Colonic mucosa (tissue), 4 donors: ENCODE measurements at regions not wholly inside any gene's neighbourhood (a gene's known extent, or its start where the extent isn't known, plus 50 kb on each side); places are given as distances from the start of the nearest gene placed in this dataset.

Experiments used
- DNase-seq: peaks from one replicate; pipeline ENCODE4 v3.0.0-alpha.2; 2020
- H3K27ac ChIP-seq: fragments of 200-600 bp; one replicate; pipeline ENCODE4 v1.8.0; 2021
- H3K27me3 ChIP-seq: fragments of 200-600 bp; one replicate; pipeline ENCODE4 v1.8.0; 2021
- H3K36me3 ChIP-seq: fragments of 200-600 bp; one replicate; pipeline ENCODE4 v1.8.0; 2021
- H3K4me1 ChIP-seq: fragments of 200-600 bp; one replicate; pipeline ENCODE4 v1.8.0; 2021; ENCODE audit warnings: mild to moderate bottlenecking
- H3K4me3 ChIP-seq: fragments of 200-600 bp; one replicate; pipeline ENCODE4 v1.8.0; 2021
- H3K9ac ChIP-seq, 2 donors: one replicate each; pipeline ENCODE4 v1.7.0; 2013; ENCODE audit warnings: control low read depth in 2 of 2, low read depth in 2 of 2, low read length in 2 of 2
- H3K9me3 ChIP-seq: fragments of 200-600 bp; one replicate; pipeline ENCODE4 v1.8.0; 2021
- intact Hi-C: fragments of 100-400 bp; cut with DNase I; formaldehyde crosslinking; loops from one replicate; pipeline ENCODE4 v1.14.1; 2022
- TF ChIP-seq, protein P1 (sequence below): fragments of 200-600 bp; IDR thresholded peaks from one replicate; pipeline ENCODE4 v1.8.0; 2022; ENCODE audit warnings: antibody characterized with exemption, mild to moderate bottlenecking
- donor health status: healthy.
- donor health status: DM: no; HTN: no; CAD: no.
- donor health status: DM: no; HTN: no; CAD: no.

DNA sequence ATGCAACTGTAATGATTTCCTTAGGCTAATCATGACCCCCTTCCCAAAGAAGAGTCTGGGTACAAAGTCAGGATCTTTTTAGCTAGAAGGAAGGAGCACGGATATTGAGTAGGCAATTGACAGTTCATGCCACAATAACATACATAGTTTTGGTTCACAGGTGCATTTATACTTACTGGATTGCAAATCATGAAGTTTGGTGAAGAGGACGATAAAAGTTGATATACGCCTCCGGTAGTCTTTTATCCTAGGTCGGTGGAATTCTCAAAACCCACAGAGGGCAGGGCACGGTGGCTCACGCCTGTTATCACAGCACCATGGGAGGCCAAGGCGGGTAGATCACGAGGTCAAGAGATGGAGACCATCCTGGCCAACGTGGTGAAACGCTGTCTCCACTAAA is 265.4 kb upstream of the PRMT6 start:
- H3K4me3 ChIP-seq, result no peak overlapping the region
- intact Hi-C loops, result no loop called here
- no peaks in the 10 kb centered on the region for H3K27me3 ChIP-seq
- no peak overlapping the region for H3K9ac ChIP-seq
- no peak overlapping the region for H3K27ac ChIP-seq
- H3K4me1 ChIP-seq, result no peaks in the 10 kb centered on the region
- DNase-seq, result no peak
- H3K9me3 ChIP-seq, result no peaks in the 10 kb centered on the region
- no peaks in the 10 kb centered on the region for H3K36me3 ChIP-seq
- TF ChIP-seq, protein P1, sequence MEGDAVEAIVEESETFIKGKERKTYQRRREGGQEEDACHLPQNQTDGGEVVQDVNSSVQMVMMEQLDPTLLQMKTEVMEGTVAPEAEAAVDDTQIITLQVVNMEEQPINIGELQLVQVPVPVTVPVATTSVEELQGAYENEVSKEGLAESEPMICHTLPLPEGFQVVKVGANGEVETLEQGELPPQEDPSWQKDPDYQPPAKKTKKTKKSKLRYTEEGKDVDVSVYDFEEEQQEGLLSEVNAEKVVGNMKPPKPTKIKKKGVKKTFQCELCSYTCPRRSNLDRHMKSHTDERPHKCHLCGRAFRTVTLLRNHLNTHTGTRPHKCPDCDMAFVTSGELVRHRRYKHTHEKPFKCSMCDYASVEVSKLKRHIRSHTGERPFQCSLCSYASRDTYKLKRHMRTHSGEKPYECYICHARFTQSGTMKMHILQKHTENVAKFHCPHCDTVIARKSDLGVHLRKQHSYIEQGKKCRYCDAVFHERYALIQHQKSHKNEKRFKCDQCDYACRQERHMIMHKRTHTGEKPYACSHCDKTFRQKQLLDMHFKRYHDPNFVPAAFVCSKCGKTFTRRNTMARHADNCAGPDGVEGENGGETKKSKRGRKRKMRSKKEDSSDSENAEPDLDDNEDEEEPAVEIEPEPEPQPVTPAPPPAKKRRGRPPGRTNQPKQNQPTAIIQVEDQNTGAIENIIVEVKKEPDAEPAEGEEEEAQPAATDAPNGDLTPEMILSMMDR, result no peak

DNA sequence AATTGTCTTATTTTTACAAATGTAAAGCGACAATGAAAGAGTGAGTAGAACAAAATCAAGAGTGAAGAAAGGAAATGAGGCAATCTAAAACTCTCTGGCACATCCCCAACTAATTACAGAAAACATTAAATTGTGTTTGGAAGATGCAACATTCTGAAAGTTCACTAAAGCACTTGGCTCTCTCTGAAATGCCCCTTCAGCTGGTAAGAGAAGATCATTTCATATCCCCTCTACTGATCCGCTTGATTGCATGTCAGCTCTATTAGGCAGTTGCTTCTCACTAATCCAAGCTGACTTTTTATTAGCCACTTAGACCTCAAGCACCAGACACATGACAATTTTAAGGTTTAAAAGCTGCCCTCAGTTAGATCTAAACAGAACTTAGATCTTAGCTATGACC is 262.8 kb upstream of the PRMT6 start:
- no peaks in the 10 kb centered on the region for H3K4me1 ChIP-seq
- no peak for DNase-seq
- intact Hi-C loops, result no loop called here
- TF ChIP-seq, protein P1, result no peak
- no peaks in the 10 kb centered on the region for H3K36me3 ChIP-seq
- no peaks in the 10 kb centered on the region for H3K27me3 ChIP-seq
- no peaks in the 10 kb centered on the region for H3K9me3 ChIP-seq
- H3K9ac ChIP-seq, result no peak overlapping the region
- no peak overlapping the region for H3K27ac ChIP-seq
- H3K4me3 ChIP-seq, result no peak overlapping the region

DNA sequence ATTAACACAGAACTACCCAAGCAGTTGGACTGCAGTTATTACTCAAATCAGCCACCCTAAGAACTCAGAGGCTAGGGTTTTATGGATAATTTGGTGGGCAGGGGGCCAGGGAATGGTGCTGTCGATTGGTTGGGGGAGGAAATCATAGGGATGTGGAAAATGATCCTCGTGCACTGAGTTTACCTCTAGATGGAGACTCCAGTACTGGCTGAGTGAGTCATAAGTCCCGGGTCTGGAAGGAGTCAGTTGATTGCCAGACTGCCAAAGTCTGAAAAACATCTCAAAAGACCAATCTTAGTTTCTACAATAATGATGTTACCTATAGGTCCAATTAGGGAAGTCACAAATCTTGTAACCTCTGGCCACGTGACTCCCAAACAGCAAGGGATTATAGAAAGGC is 257.5 kb upstream of the PRMT6 start:
- no peak for DNase-seq
- Histone ChIP-seq H3K36me3 (no peaks in the 10 kb centered on the region), H3K4me3 (no peak overlapping the region), H3K4me1 (no peaks in the 10 kb centered on the region), H3K9me3 (no peaks in the 10 kb centered on the region), H3K9ac (no peak overlapping the region), H3K27me3 (no peaks in the 10 kb centered on the region), H3K27ac (no peak overlapping the region)
- TF ChIP-seq, protein P1, result no peak
- intact Hi-C loops, result no loop called here

DNA sequence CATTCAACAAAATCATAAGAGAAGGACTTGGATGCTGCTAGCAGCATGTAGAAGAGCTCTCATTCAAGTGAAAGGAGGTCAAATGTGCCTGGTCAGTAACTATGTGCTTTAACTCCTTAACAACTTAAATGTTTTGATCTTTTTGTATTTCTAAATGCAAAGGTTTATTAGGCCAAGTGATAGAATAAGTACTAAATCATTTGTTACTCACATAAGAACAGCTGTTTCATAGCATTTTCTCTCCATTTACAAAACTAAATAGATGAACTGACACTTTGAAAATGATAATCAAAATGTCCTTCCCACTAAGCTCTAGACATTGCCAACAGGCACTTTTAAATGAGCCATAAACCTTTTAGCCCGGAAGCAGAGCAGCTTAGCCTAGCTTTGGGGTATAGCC is 254.3 kb upstream of the PRMT6 start:
- Histone ChIP-seq H3K36me3 (no peaks in the 10 kb centered on the region), H3K4me3 (no peak overlapping the region), H3K9me3 (no peaks in the 10 kb centered on the region), H3K4me1 (no peaks in the 10 kb centered on the region), H3K27me3 (no peaks in the 10 kb centered on the region), H3K9ac (no peak overlapping the region), H3K27ac (no peak overlapping the region)
- intact Hi-C loops, result no loop called here
- DNase-seq, result no peak
- TF ChIP-seq, protein P1, result no peak

DNA sequence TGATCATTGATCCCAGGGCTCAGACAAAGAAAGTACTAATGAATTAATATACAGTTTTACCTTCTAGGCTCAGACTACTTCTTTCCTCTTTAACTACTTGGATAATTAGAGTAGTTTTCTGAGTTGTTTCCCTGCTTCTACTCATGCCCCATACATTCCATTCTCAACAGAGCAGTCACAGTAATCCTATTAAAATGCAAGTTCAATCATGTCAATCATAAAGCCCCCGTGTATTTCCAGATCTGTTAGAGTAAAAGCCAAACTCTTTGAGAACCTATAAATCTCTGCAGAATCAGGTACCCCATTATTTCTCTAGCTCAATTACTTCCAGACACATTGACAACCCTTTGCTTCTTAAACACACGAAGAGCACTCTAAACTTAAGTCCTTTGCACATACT is 242.1 kb upstream of the PRMT6 start:
- Histone ChIP-seq H3K27ac (no peak overlapping the region), H3K36me3 (no peaks in the 10 kb centered on the region), H3K4me3 (no peak overlapping the region), H3K9ac (no peak overlapping the region), H3K9me3 (no peaks in the 10 kb centered on the region), H3K27me3 (no peaks in the 10 kb centered on the region), H3K4me1 (no peaks in the 10 kb centered on the region)
- TF ChIP-seq, protein P1, result no peak
- no peak for DNase-seq
- intact Hi-C loops, result no loop called here

DNA sequence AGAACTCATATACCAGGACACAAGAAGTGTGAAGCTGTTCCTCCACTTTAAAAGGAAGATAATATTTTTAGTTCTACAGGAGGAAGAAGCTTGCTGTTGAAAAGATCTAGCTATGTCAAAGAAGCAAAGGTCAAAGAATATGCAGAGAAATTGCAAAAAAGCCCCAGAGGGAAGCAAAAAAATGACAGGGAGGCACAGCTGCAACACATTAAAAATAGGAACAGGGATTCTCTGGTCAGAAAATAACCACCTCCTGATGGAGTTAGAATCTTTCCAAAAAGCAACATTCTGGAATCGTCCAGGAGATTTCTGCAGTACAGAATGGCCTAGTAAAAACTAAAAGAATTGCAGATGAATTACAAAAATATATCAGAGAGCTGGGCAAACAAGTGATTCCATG is 238.9 kb upstream of the PRMT6 start:
- no peak overlapping the region for H3K27ac ChIP-seq
- no peaks in the 10 kb centered on the region for H3K27me3 ChIP-seq
- no peaks in the 10 kb centered on the region for H3K36me3 ChIP-seq
- H3K9ac ChIP-seq, result no peak overlapping the region
- H3K4me3 ChIP-seq, result no peak overlapping the region
- TF ChIP-seq, protein P1, result no peak
- H3K9me3 ChIP-seq, result no peaks in the 10 kb centered on the region
- intact Hi-C loops, result no loop called here
- no peaks in the 10 kb centered on the region for H3K4me1 ChIP-seq
- DNase-seq, result no peak
